ENCODE measurements at regions not wholly inside any gene's neighbourhood (a gene's known extent, or its start where the extent isn't known, plus 50 kb on each side); places are given as distances from the start of the nearest gene placed in this dataset.

DNA sequence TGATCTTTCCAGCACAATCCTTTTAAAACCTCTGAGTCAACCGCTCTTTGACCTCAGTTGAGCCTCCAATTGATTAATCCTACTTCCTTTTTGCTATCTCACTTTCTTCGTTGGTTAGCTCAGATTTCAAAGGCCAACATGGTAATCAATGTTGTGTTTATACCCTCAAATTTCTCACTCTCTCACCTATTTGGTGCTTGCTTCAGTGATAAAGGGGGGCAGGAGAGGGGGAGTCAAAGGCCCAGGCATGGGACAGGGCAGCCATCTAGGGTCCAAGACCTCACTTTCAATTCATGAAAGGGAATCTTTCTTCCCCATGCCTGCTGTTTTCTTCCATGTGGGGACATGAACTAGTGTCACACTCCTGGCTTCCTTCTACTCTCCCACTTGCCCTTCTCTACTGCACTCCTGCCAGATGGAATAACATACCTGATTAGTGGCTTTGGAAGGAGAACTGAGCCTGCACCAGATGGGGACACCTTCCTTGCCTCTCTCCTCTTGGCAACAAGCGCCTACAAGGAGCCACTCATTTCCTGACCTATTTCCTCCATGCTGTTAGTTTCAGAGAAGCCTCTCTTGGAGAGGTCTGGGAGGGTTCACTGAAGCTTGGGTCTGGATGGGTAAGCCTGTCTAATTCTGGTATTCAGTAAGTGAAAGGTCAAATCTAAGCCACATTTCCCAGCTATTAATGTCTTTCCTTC, 73.3 kb upstream of the ARHGAP29 start (continued):
- TF ChIP-seq EZH2 (conservative IDR thresholded peaks at IDR 0.05; ENCODE audit: low read depth, low read length) (no peak), NCOA2 (CRISPR knock-in tag; IDR thresholded peaks at IDR 0.05) (peak; percentile 85), PLSCR1 (CRISPR knock-in tag; IDR thresholded peaks at IDR 0.05; ENCODE audit: borderline replicate concordance) (no peak), KDM6A (CRISPR knock-in tag; IDR thresholded peaks at IDR 0.05; ENCODE audit: low read depth) (0 out of 2 replicates have a peak, but pooled peaks have one; percentile 46), ZMYM3 (CRISPR knock-in tag; IDR thresholded peaks at IDR 0.05) (peak; percentile 68; the same call in 1 of the 2 replicates), JARID2 (CRISPR knock-in tag; IDR thresholded peaks at IDR 0.05; ENCODE audit: insufficient replicate concordance) (no peak), DNMT3B (CRISPR knock-in tag; conservative IDR thresholded peaks at IDR 0.05) (0 out of 2 replicates have a peak, but pooled peaks have one; percentile 31), ETV5 (CRISPR knock-in tag; IDR thresholded peaks at IDR 0.05; ENCODE audit: borderline replicate concordance) (peak; percentile 83), JUND (CRISPR knock-in tag; IDR thresholded peaks at IDR 0.05) (peak; percentile 74; the same call in 1 of the 2 replicates), PHF21A (CRISPR knock-in tag; IDR thresholded peaks at IDR 0.05) (peak; percentile 62; the same call in 1 of the 2 replicates), MAFK (conservative IDR thresholded peaks at IDR 0.05 in 1 of 2, IDR thresholded peaks at IDR 0.05 in 1 of 2; ENCODE audit: low read length in 2 of 2) (no peak), DPF2 (CRISPR knock-in tag; IDR thresholded peaks at IDR 0.05; ENCODE audit: borderline replicate concordance, low read depth) (peak; percentile 66; the same call in 1 of the 2 replicates), HNF1B (CRISPR knock-in tag; IDR thresholded peaks at IDR 0.05) (0 out of 2 replicates have a peak, but pooled peaks have one; percentile 20), ZNF451 (CRISPR knock-in tag; IDR thresholded peaks at IDR 0.05) (no peak), PITX1 (CRISPR knock-in tag; IDR thresholded peaks at IDR 0.05) (peak; percentile 96), MAZ (IDR thresholded peaks at IDR 0.05; ENCODE audit: borderline replicate concordance, low read depth, low read length) (no peak), MAZ (CRISPR knock-in tag; IDR thresholded peaks at IDR 0.05; ENCODE audit: low read depth) (no peak), MTA3 (CRISPR knock-in tag; IDR thresholded peaks at IDR 0.05) (no peak), ZNF549 (CRISPR knock-in tag; IDR thresholded peaks at IDR 0.05) (no peak), PBX2 (CRISPR knock-in tag; IDR thresholded peaks at IDR 0.05) (no peak), MED8 (CRISPR knock-in tag; IDR thresholded peaks at IDR 0.05; ENCODE audit: insufficient replicate concordance) (peak; percentile 82), DRAP1 (CRISPR knock-in tag; IDR thresholded peaks at IDR 0.05) (peak; percentile 72)
- TF ChIP-seq, protein P1, sequence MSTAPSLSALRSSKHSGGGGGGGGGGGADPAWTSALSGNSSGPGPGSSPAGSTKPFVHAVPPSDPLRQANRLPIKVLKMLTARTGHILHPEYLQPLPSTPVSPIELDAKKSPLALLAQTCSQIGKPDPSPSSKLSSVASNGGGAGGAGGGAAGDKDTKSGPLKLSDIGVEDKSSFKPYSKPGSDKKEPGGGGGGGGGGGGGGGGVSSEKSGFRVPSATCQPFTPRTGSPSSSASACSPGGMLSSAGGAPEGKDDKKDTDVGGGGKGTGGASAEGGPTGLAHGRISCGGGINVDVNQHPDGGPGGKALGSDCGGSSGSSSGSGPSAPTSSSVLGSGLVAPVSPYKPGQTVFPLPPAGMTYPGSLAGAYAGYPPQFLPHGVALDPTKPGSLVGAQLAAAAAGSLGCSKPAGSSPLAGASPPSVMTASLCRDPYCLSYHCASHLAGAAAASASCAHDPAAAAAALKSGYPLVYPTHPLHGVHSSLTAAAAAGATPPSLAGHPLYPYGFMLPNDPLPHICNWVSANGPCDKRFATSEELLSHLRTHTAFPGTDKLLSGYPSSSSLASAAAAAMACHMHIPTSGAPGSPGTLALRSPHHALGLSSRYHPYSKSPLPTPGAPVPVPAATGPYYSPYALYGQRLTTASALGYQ (CRISPR knock-in tag; IDR thresholded peaks at IDR 0.05), result peak; percentile 67; the same call in 1 of the 2 replicates

Measured in HepG2 (cell line).